HepG2 (cell line): ENCODE measurements at regions not wholly inside any gene's neighbourhood (a gene's known extent, or its start where the extent isn't known, plus 50 kb on each side); places are given as distances from the start of the nearest gene placed in this dataset.

Experiments used
- ATAC-seq: fragments of 200-7000 bp; cut with Tn5 transposase; 3 replicates; pipeline ENCODE4 v1.9.1; 2020; ENCODE audit warnings: mild to moderate bottlenecking, moderate library complexity
- BruUV-seq: library from RNA; stranded (reverse); fragments of 400-500 nt; replicated peaks from 2 replicates; lab custom pipeline; 2021; lab: Mats Ljungman, UMichigan
- CTCF ChIA-PET: fragments of 300-600 bp; formaldehyde crosslinking; extraction: SDS; loops from one replicate; lab custom pipeline; 2021; ENCODE audit warnings: low total read pairs, inconsistent platforms, low intra/inter-chr PET ratio; lab: Yijun Ruan, JAX
- POLR2A ChIA-PET: fragments of 350-600 bp; sonication (Branson Sonifier 250); formaldehyde crosslinking; loops from one replicate; lab custom pipeline; 2020; ENCODE audit warnings: antibody characterized with exemption, inconsistent platforms; lab: Yijun Ruan, JAX
- DNase-seq: peaks from one replicate; pipeline ENCODE4 v3.0.0-alpha.2; 2015; ENCODE audit warnings: low spot score
- FAIRE-seq: peaks from 3 replicates; lab custom pipeline; 2011; peaks lifted over from hg19 to GRCh38; lab: Jason Lieb, UNC
- H2AFZ ChIP-seq: one replicate; pipeline ENCODE4 v1.6.1; 2011; ENCODE audit warnings: low read length, inconsistent platforms
- H3K27ac ChIP-seq: fragments of 300-600 bp; 3 replicates; pipeline ENCODE4 v1.8.0; 2011; ENCODE audit warnings: mixed run types, mild to moderate bottlenecking, mixed read lengths, low read length, inconsistent platforms; ENCODE audit not compliant: insufficient read depth; ENCODE audit errors: extremely low read length
- H3K27me3 ChIP-seq, 2 experiments: fragments of 200-600 bp in 1 of 2; 2 replicates in 1 of 2; 3 replicates in 1 of 2; pipeline versions ENCODE4 v1.6.0 to v1.8.0; 2011; ENCODE audit warnings: low read length in 2 of 2, mild to moderate bottlenecking in 2 of 2, moderate library complexity in 2 of 2, inconsistent platforms in 1 of 2; ENCODE audit not compliant: insufficient read depth in 2 of 2, control insufficient read depth in 1 of 2
- H3K36me3 ChIP-seq, 2 experiments: fragments of 200-600 bp in 1 of 2; replicated peaks in 1 of 2; 2 replicates in 1 of 2; 3 replicates in 1 of 2; pipeline versions ENCODE4 v1.5.1 to v1.8.0; 2011; ENCODE audit warnings: low read length in 2 of 2, inconsistent platforms in 1 of 2; ENCODE audit not compliant: insufficient read depth in 2 of 2, control insufficient read depth in 1 of 2
- H3K4me1 ChIP-seq: 2 replicates; pipeline ENCODE4 v1.5.1; 2012; ENCODE audit warnings: low read length, inconsistent platforms; ENCODE audit not compliant: insufficient read depth
- H3K4me2 ChIP-seq: 2 replicates; pipeline ENCODE4 v1.6.0; 2011; ENCODE audit warnings: low read depth, low read length, inconsistent platforms
- H3K4me3 ChIP-seq, 3 experiments: fragments of 200-600 bp in 1 of 3; sonication (generic), shearing (Covaris generic) in 1 of 3; replicated peaks in 1 of 3; 2 replicates each; pipeline ENCODE4 v1.5.1; 2011 to 2016; ENCODE audit warnings: low read length in 3 of 3, inconsistent platforms in 2 of 3, low read depth in 2 of 3, mild to moderate bottlenecking in 2 of 3, control low read depth in 1 of 3, mixed read lengths in 1 of 3; ENCODE audit not compliant: insufficient read depth in 1 of 3
- H3K79me2 ChIP-seq: one replicate; pipeline ENCODE4 v1.6.1; 2011; ENCODE audit warnings: low read length, inconsistent platforms; ENCODE audit not compliant: insufficient read depth
- H3K9ac ChIP-seq: 2 replicates; pipeline ENCODE4 v1.6.0; 2011; ENCODE audit warnings: mild to moderate bottlenecking, low read depth, low read length, inconsistent platforms; ENCODE audit not compliant: insufficient read depth
- H3K9me3 ChIP-seq: 2 replicates; pipeline ENCODE4 v1.5.1; 2012; ENCODE audit warnings: mild to moderate bottlenecking, low read length
- H4K20me1 ChIP-seq: 2 replicates; pipeline ENCODE4 v1.6.0; 2011; ENCODE audit warnings: inconsistent platforms, mild to moderate bottlenecking, low read length, moderate library complexity; ENCODE audit not compliant: insufficient read depth
- ELF3 ChIP-seq: IDR thresholded peaks from 2 replicates; pipeline ENCODE4 v1.6.1; 2016; ENCODE audit warnings: missing genetic modification reagents, missing compliant biosample characterization
- ETV5 ChIP-seq: IDR thresholded peaks from 2 replicates; pipeline ENCODE4 v1.6.1; 2018; ENCODE audit warnings: missing biosample characterization, missing genetic modification reagents, inconsistent platforms, borderline replicate concordance
- JUND ChIP-seq: sonication (generic); formaldehyde crosslinking; IDR thresholded peaks from 2 replicates; pipeline ENCODE4 v1.8.0; 2022; ENCODE audit warnings: mild to moderate bottlenecking, missing genetic modification reagents
- MTF2 ChIP-seq: sonication (generic); formaldehyde crosslinking; IDR thresholded peaks from 2 replicates; pipeline ENCODE4 v1.5.0; 2020; ENCODE audit warnings: missing genetic modification reagents, borderline replicate concordance
- SMAD9 ChIP-seq: sonication (generic); formaldehyde crosslinking; IDR thresholded peaks from 2 replicates; pipeline ENCODE4 v1.5.1; 2020; ENCODE audit warnings: mild to moderate bottlenecking, missing genetic modification reagents
- SRSF1 ChIP-seq: fragments of 200-400 bp; formaldehyde crosslinking; optimal IDR thresholded peaks from 2 replicates; pipeline ENCODE3; 2017; ENCODE audit warnings: mild to moderate bottlenecking, low read depth, low read length, moderate library complexity
- ZNF660 ChIP-seq: sonication (generic); formaldehyde crosslinking; IDR thresholded peaks from 2 replicates; pipeline ENCODE4 v1.5.1; 2020; ENCODE audit warnings: mild to moderate bottlenecking, low read depth, missing genetic modification reagents, borderline replicate concordance
- WGBS: methylation state at CpG from one replicate; pipeline ENCODE4 v1.1.6; 2017; ENCODE audit warnings: low lambda C conversion rate; 5-methylcytosine and 5-hydroxymethylcytosine counted together
- in situ Hi-C: cut with HindIII; loops from 2 replicates; pipeline ENCODE4 v1.10.0; 2017; ENCODE audit warnings: low pct_unique_long_range_greater_than_20kb; ENCODE audit not compliant: extremely low pct_ligation_motif_present
- intact Hi-C: fragments of 100-400 bp; cut with micrococcal nuclease; formaldehyde crosslinking; loops from one replicate; pipeline ENCODE4 v1.10.0; 2022; ENCODE audit not compliant: unreplicated experiment
- TF ChIP-seq, protein P1 (sequence below): IDR thresholded peaks from 2 replicates; pipeline ENCODE4 v1.6.1; 2016; ENCODE audit warnings: low read depth, control low read depth
- TF ChIP-seq, protein P2 (sequence below): sonication (generic); formaldehyde crosslinking; IDR thresholded peaks from 2 replicates; pipeline ENCODE4 v1.4.0; 2020; ENCODE audit warnings: missing genetic modification reagents

DNA sequence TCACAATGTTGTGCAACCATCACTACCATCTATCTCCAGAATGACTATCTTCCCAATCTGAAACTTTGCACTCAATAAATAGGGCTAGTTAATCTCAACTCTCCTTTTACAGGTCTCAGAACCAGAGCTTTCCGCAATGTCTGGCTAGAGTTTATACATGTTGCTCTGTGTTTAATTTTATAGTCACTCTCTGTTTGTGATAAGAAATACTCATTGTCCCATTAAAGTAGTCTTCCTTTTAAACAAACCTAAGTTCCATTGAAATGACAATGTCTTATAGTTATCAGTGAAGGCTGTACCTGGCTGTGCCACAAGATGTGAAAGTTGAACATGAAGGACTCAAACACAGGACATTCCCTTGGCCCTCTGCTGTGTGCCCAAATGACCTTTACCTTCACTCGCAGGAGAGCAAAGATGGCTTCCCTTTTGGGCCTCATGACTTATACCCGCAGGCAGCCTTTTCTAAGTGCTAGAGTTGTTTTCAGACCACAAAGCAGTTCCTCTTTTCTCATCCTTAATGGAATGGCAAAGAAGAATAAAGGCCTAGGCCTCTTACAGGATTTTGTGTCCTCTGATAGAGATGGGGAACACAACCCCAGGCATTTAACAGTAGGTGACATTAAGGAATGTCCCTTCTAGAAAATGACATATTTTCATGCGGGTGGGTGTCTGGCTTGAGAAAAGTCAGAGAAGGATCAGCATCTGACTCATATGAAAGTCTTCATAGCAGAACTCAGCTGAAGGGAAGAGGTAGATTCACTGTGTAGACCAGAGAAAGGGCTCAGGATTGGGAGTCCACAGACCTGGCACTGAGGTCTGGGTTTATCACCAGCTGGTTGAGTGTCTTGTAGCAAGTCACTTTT is 69.6 kb upstream of the ATP10B start (continued):
- TF ChIP-seq SMAD9 (CRISPR knock-in tag), result no peak
- no peak for TF ChIP-seq ELF3 (CRISPR knock-in tag)

DNA sequence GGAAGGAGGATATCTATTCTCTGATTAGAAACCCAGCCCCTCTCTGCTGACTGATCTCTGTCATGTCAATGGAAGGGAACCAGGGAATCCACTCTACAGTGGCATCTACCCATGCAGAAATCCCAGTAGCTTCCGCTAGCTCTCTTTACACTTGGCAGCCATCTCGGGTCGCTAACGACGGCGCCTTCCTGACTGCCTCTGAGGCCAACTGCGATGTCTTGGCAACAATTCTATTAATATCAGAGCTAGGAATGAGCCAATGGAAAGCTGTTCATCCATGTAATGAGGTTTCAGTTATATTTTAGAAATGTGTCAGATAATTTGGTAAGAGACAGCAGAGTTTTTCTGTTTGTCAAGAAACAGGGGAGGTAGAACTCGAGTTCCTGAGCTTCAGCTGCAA is 67.6 kb upstream of the ATP10B start:
- ChIA-PET POLR2A (no interaction called here), CTCF (no interaction called here)
- no TSS peak for BruUV-seq

More for the DNA sequence above, 67.6 kb upstream of the ATP10B start:
- Histone ChIP-seq H3K4me1 (peaks cover 18% of the 10 kb centered on the region), H3K4me3 (no peak overlapping the region), H2AFZ (no peak overlapping the region), H4K20me1 (no peaks in the 10 kb centered on the region), H3K9me3 (no peaks in the 10 kb centered on the region), H3K79me2 (no peaks in the 10 kb centered on the region), H3K4me2 (no peak overlapping the region), H3K9ac (no peak overlapping the region), H3K27me3 (no peaks in the 10 kb centered on the region), H3K36me3 (no peaks in the 10 kb centered on the region), H3K27ac (no peak overlapping the region)
- TF ChIP-seq, protein P1, sequence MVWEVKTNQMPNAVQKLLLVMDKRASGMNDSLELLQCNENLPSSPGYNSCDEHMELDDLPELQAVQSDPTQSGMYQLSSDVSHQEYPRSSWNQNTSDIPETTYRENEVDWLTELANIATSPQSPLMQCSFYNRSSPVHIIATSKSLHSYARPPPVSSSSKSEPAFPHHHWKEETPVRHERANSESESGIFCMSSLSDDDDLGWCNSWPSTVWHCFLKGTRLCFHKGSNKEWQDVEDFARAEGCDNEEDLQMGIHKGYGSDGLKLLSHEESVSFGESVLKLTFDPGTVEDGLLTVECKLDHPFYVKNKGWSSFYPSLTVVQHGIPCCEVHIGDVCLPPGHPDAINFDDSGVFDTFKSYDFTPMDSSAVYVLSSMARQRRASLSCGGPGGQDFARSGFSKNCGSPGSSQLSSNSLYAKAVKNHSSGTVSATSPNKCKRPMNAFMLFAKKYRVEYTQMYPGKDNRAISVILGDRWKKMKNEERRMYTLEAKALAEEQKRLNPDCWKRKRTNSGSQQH (CRISPR knock-in tag), result no peak
- no peak for TF ChIP-seq JUND (CRISPR knock-in tag)
- TF ChIP-seq ZNF660 (CRISPR knock-in tag), result no peak
- no peak for TF ChIP-seq MTF2 (CRISPR knock-in tag)
- no peak for TF ChIP-seq SRSF1
- TF ChIP-seq ETV5 (CRISPR knock-in tag), result no peak
- TF ChIP-seq, protein P2, sequence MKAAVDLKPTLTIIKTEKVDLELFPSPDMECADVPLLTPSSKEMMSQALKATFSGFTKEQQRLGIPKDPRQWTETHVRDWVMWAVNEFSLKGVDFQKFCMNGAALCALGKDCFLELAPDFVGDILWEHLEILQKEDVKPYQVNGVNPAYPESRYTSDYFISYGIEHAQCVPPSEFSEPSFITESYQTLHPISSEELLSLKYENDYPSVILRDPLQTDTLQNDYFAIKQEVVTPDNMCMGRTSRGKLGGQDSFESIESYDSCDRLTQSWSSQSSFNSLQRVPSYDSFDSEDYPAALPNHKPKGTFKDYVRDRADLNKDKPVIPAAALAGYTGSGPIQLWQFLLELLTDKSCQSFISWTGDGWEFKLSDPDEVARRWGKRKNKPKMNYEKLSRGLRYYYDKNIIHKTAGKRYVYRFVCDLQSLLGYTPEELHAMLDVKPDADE (CRISPR knock-in tag), result no peak
- in situ Hi-C loops (no loop called here), intact Hi-C loops (loop anchor here (5.0 kb wide), 1 partner anchor 32 kb away; no protein-coding TSS in a partner anchor)
- FAIRE-seq (no peak), DNase-seq (no peak), ATAC-seq (no peak)
- 79% methylated on average over 8 of the region's 8 CpGs for WGBS
